GM18873 (cell line): ENCODE measurements at regions not wholly inside any gene's neighbourhood (a gene's known extent, or its start where the extent isn't known, plus 50 kb on each side); places are given as distances from the start of the nearest gene placed in this dataset.

Source experiments
- ATAC-seq: cut with Tn5 transposase; IDR thresholded peaks from one replicate; pipeline ENCODE4 v1.9.1; 2021; ENCODE audit warnings: mild to moderate bottlenecking, moderate library complexity, moderate number of reproducible peaks; ENCODE audit not compliant: unreplicated experiment, low FRiP score

GRCh38 chr6:165833355-165833754 is 170.3 kb upstream of the PDE10A start:
- ATAC-seq: no peak

DNA sequence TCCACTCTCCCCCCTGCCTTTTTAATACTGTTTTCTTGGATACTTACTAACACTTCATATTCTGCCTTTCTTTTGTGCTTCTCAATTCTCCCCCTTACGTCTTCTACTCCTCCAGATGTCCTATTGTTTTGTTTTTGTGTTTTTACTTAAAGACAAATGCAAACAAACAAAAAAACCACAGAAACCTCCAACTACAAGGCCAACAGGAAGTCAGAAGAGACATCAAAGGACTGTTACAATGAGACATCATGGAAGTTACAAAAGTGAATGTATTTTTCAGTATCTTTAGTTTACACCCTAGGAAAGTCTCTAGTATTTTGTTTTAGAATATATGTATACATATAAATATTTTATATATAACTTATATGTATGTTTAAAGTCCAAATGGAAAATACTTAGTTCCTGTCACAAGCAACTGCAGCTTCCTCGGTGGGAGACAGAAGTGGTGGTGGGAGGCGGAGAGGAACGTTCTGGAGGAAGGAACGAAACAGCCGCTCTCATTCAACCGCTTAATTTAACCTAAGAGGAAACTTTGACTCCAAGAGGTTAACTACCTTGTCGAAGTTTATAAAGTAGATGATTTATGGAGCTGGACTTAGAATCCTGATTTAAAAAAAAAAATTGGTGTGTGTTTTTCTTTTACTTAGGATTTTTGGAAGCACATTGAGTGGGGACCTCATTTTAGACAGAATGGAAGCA is 168.9 kb upstream of the PDE10A start:
- ATAC-seq: no peak

DNA sequence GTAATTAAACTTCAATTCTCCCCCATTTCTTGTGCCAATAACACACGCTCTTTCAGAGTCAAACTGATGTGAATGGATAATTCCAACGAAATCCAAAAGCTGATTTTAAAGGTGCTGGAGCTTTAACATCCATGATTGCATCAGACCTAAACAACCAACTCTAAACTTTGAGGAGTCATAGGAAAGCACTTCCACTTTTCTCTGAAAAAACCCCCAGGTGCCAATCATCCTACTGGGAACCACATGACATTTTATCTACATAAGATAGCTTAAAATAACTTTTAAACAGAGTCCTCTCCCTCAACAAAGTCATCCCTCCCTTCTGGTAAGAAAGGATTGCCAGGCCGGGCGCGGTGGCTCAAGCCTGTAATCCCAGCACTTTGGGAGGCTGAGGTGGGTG is 167.7 kb upstream of the PDE10A start:
- ATAC-seq: no peak

DNA sequence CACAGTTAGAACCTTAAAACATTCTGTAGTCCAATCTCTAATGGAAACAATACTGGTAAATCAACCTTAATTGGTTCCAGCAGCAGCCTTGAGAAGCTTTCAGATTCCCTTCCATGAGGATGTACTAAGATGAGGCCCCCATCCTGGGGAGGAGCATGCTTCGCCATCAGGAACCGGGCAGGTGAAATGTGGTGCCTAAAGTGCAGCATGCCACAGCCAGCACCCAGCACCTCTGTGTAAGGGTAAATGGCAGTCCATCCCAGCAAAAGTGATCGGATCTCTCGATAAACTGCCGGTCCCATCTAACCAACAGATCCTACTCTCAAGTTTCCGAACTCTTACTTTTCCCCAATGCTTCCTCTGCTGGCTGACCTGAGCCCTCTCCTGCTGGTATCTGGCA is 166.3 kb upstream of the PDE10A start:
- no peak for ATAC-seq

DNA sequence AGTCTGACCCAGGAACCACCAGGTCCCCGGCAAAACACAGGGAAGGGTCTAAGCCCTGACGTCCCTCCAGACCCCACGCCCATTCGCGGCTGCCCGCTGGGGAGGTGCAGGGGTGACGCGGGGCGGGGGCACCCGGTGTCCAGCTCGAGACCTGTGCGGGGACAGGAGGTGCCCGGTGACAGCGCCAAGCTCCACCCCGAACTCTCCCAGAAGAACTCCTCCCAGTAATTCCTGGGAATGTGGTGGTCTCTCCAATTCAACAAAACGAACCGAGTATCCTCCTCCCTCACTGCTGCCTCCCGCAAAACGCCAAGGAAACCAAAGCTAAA is 164.1 kb upstream of the PDE10A start:
- no peak for ATAC-seq

- no peak for ATAC-seq
These were observed 163.6 kb upstream of the PDE10A start for GRCh38 chr6:165826487-165827189.

DNA sequence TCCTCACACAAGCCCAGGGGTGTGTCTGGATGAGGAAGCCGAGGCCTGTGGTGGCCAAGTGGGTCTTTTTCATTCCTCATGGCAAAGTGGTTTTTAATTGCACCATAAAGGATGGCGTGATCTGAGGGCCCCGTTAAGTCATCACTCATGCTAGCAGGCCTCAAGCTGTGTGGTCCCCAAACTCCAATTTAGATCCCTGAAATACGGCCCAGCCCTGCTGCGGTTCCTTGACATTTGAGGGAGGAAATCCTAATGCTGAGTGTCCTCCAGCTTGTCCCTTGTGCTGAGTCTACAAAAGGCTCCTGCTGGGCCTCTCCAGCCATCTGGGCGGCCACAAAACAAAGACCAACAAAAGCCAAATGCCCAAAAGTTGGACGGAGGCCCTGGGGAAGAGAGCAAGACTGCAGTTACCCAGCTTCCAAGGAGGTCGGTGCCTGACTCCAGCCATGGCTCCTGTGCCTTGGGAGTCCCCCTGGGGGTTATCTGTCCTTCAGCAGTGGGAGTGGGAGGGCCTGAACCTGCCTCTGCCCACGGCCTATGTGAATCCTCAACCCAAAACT is 162.3 kb upstream of the PDE10A start:
- no peak for ATAC-seq

GRCh38 chr6:165823609-165824326 is 160.7 kb upstream of the PDE10A start:
- no peak for ATAC-seq

DNA sequence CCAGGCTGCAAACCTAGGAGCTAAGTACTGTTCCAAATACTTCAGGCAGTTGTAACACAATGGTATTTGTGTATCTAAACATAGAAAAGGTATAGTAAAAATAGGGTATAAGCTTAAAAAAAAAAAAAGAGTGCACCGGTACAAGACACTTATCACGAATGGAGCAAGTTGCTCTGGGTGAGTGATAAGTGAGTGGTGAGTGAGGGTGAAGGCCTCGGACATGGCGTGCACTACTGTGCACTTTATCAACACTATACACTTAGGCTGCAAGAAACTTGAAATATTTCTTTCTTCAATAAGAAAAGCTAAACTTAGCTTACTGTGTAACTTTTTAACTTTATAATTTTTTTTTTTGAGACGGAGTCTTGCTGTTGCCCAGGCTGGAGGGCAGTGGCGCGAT is 159.5 kb upstream of the PDE10A start:
- no peak for ATAC-seq

GRCh38 chr6:165821754-165822153 is 158.7 kb upstream of the PDE10A start:
- ATAC-seq: no peak

DNA sequence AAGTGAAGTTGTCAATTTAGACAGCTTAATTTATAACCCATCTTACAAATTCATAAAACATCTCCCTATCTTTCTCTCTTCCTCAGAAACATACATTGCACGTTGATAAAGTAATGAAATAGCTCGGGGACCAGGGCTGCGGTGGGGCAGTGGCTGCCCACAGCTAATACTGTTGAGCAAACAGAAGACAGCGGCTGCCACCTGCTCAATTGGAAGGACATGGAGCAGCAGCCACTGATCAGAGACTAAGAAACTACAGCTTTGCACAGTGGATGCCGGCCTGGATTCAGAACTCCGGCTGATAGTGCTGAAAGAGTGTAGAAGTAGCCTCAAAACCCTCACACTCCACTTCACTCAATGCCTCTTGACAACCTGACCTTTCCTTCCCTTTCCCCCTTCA is 157.9 kb upstream of the PDE10A start:
- ATAC-seq: no peak

DNA sequence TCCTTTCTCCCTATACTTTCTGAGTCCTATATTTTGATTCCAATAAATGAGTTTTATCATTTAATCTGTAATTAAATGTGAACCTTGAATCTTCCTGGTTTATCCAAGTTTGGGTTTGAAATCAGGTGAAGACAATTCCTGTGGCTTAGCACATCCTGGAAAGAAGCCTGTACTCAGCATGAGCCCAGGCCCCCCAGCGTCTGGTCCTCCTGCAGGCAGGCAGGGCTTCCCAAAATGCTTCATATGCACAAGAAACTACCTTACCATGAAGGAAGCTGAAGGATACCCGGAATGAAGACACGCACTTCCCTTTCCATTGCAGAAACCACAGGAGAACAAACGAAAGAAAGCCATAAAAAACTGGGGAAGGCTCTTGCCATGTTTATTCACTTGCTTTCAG is 157.4 kb upstream of the PDE10A start:
- ATAC-seq: no peak

GRCh38 chr6:165819394-165819793 is 156.4 kb upstream of the PDE10A start:
- no peak for ATAC-seq

- ATAC-seq: no peak
These were observed 155.2 kb upstream of the PDE10A start for GRCh38 chr6:165818200-165818599.

- no peak for ATAC-seq
These were observed 154.7 kb upstream of the PDE10A start for GRCh38 chr6:165817771-165818170.

DNA sequence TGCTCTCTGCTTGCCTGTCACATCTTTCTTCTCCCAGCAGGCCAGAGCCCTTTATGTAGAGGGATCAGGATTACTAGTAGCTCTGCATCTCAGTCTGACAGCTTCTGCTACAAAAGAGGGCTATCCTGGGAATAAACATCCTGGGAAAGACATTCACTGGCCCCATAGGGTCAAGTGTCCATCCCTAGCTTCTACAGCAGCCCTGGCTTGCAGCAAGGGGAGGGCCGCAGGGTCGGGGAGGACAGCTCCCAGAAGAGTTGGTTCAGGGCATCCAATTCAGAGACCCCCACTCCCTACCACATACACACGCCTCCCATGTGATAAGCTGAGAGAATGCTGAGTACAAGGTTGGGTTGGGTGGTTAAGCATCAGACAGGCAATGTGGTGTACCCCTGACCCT is 154.1 kb upstream of the PDE10A start:
- ATAC-seq: no peak

DNA sequence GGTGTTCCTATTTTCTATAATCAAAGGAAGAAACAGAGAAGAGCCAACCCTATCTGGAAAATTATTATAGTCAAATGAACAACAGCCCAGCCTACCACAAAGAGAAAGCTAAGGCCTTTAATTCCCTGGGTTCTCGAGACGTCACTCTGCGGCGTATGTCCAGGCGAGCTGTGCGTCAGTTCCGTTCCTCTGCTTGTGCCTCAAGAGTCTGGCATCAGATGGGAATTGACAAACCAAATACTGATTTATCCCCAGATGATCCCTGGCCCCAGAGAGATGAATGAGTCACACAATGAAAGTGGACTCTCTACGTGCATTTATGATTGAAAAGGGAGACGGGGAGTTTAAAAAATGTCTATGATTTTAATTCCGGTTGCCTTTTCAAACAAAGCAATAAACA is 151.6 kb upstream of the PDE10A start:
- no peak for ATAC-seq

DNA sequence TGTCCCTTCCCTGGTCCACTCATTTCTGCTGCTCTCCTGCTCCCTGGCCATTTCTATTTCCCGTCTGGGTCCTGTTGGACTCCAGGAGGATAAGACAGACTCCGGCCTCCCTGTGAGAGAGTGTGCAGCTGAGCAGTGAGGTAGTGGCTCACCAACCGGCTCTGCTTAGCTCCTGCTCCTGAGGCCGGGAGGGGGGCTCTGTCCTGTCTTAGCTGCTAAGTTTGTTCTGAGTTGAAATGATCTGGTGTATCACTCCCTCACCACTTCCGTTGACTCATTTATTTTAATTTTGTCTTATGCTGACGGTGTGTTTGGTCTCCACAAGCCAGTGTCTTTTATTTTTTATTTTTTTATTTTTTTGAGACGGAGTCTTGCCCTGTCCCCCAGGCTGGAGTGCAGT is 148.5 kb upstream of the PDE10A start:
- no peak for ATAC-seq

GRCh38 chr6:165808021-165808420 is 145.0 kb upstream of the PDE10A start:
- ATAC-seq: no peak

DNA sequence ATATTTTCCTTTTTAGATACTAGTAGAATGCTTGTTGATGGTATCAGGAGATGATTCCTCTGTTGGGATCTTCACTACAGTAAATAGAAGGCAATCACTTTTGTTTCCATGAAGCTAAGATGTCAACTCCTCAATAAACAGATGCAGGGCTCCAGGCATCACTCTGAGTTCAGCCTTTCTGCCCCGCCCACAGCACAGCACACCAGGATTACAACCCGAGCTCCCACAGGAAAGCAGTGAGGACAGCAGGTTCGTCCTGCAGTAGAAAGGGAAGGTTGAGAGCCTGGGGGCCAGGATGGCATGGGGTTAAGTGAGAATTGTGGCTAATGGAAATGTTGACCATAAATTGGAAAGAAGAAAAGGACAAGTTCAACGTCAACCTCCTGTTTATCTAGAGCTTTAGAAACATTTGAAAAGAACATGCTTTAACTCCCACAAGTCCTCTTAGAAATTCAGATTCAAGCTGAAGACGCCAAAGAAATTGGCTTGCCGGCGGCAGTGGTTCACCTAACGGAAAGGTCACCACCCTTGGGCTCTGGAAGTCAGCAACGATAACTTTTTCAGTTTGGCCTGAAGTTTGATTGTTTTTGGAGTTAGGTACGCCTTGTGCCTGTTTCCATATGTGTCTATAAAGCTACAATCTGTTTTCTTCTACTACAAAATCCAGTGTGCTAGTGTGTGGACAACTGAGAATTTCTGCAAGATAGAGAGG is 144.4 kb upstream of the PDE10A start:
- no peak for ATAC-seq
